GM12878 (cell line): ENCODE measurements at regions not wholly inside any gene's neighbourhood (a gene's known extent, or its start where the extent isn't known, plus 50 kb on each side); places are given as distances from the start of the nearest gene placed in this dataset.

Source experiments
- ATAC-seq: fragments of 200-7000 bp; cut with Tn5 transposase; 3 replicates; pipeline ENCODE4 v1.9.1; 2020; ENCODE audit warnings: mild to moderate bottlenecking, moderate library complexity
- BruUV-seq: library from RNA; stranded (reverse); fragments of 400-500 nt; replicated peaks from 2 replicates; lab custom pipeline; 2021; lab: Mats Ljungman, UMichigan
- CTCF ChIA-PET: fragments of 300-600 bp; sonication (Branson Sonifier 250); formaldehyde crosslinking; extraction: SDS; loops from one replicate; lab custom pipeline; 2021; ENCODE audit warnings: inconsistent platforms; lab: Yijun Ruan, JAX
- POLR2A ChIA-PET: fragments of 350-600 bp; formaldehyde crosslinking; extraction: SDS; loops from one replicate; lab custom pipeline; 2021; ENCODE audit warnings: inconsistent platforms; lab: Charles Lee
- RAD21 ChIA-PET: fragments of 300-600 bp; sonication (Branson Sonifier 250); formaldehyde crosslinking; loops from one replicate; lab custom pipeline; 2023; ENCODE audit warnings: antibody characterized with exemption; ENCODE audit not compliant: unreplicated experiment; lab: Charles Lee
- SMC1A ChIA-PET: fragments of 300-600 bp; sonication (Branson Sonifier 250); formaldehyde crosslinking; loops from one replicate; lab custom pipeline; 2023; ENCODE audit not compliant: unreplicated experiment, uncharacterized antibody; lab: Charles Lee
- DNase-seq: peaks from one replicate; pipeline ENCODE4 v3.0.0-alpha.2; 2011; ENCODE audit warnings: low read depth, low spot score
- FAIRE-seq: peaks from 3 replicates; lab custom pipeline; 2011; peaks lifted over from hg19 to GRCh38; lab: Jason Lieb, UNC
- H2AFZ ChIP-seq: 2 replicates; pipeline ENCODE4 v1.6.0; 2011; ENCODE audit warnings: low read depth, low read length, control low read depth; ENCODE audit not compliant: control insufficient read depth
- H3K27ac ChIP-seq: 2 replicates; pipeline ENCODE4 v1.5.1; 2011; ENCODE audit warnings: control low read depth; ENCODE audit not compliant: control insufficient read depth, insufficient read depth
- H3K27me3 ChIP-seq, 2 experiments: replicated peaks in 1 of 2; 2 replicates each; pipeline versions ENCODE4 v1.6.0 to v1.6.1; 2011; ENCODE audit warnings: low read length in 1 of 2; ENCODE audit not compliant: control insufficient read depth in 2 of 2, insufficient read depth in 2 of 2
- H3K36me3 ChIP-seq, 2 experiments: 2 replicates each; pipeline ENCODE4 v1.5.1; 2011; ENCODE audit warnings: low read length in 1 of 2; ENCODE audit not compliant: control insufficient read depth in 2 of 2, insufficient read depth in 2 of 2
- H3K4me1 ChIP-seq: 2 replicates; pipeline ENCODE4 v1.6.1; 2011; ENCODE audit warnings: mild to moderate bottlenecking, low read length, moderate library complexity, mixed read lengths; ENCODE audit not compliant: control insufficient read depth, insufficient read depth
- H3K4me2 ChIP-seq: 2 replicates; pipeline ENCODE4 v1.6.0; 2011; ENCODE audit warnings: control low read depth; ENCODE audit not compliant: control insufficient read depth, insufficient read depth
- H3K4me3 ChIP-seq: fragments of 200-600 bp; sonication (generic); 2 replicates; pipeline ENCODE4 v1.5.1; 2016
- H3K79me2 ChIP-seq: 2 replicates; pipeline ENCODE4 v1.6.0; 2011; ENCODE audit warnings: low read length; ENCODE audit not compliant: control insufficient read depth, insufficient read depth
- H3K9ac ChIP-seq: 2 replicates; pipeline ENCODE4 v1.8.0; 2011; ENCODE audit warnings: low read length, control low read depth, mixed read lengths; ENCODE audit not compliant: control insufficient read depth, insufficient read depth
- H3K9me3 ChIP-seq: replicated peaks from 3 replicates; pipeline ENCODE4 v1.5.1; 2011; ENCODE audit warnings: mild to moderate bottlenecking, low read length; ENCODE audit not compliant: control insufficient read depth, insufficient read depth
- H4K20me1 ChIP-seq: 2 replicates; pipeline ENCODE4 v1.6.0; 2011; ENCODE audit not compliant: control insufficient read depth, insufficient read depth
- BMI1 ChIP-seq: fragments of 450-650 bp; IDR thresholded peaks from 2 replicates; pipeline ENCODE4 v1.6.1; 2016; ENCODE audit warnings: mild to moderate bottlenecking, moderate library complexity, borderline replicate concordance
- FOS ChIP-seq: IDR thresholded peaks from 3 replicates; pipeline ENCODE4 v1.6.1; 2011; ENCODE audit warnings: borderline replicate concordance; ENCODE audit not compliant: insufficient read length; ENCODE audit errors: extremely low read depth
- HDAC6 ChIP-seq: fragments of 200-600 bp; sonication (generic); IDR thresholded peaks from one replicate; pipeline ENCODE4 v1.8.0; 2017; ENCODE audit warnings: antibody characterized with exemption; ENCODE audit not compliant: unreplicated experiment
- NFIC ChIP-seq: IDR thresholded peaks from 2 replicates; pipeline ENCODE4 v1.6.1; 2012; ENCODE audit warnings: low read depth, mild to moderate bottlenecking, inconsistent platforms, low read length, moderate library complexity
- NRF1 ChIP-seq: conservative IDR thresholded peaks from 2 replicates; pipeline ENCODE4 v1.6.1; 2011; ENCODE audit warnings: mild to moderate bottlenecking, low read depth, low read length, improper control_type of control experiment
- PBX3 ChIP-seq: IDR thresholded peaks from 2 replicates; pipeline ENCODE4 v1.6.1; 2011; ENCODE audit warnings: mild to moderate bottlenecking, low read depth, low read length, moderate library complexity; ENCODE audit not compliant: insufficient replicate concordance
- PML ChIP-seq: IDR thresholded peaks from 2 replicates; pipeline ENCODE4 v1.6.1; 2012; ENCODE audit warnings: low read length, inconsistent platforms
- RELA ChIP-seq: fragments of 450-650 bp; IDR thresholded peaks from 2 replicates; pipeline ENCODE4 v1.8.0; 2014; ENCODE audit warnings: borderline replicate concordance; ENCODE audit not compliant: partially characterized antibody
- SMAD1 ChIP-seq: fragments of 450-650 bp; IDR thresholded peaks from 2 replicates; pipeline ENCODE4 v1.6.1; 2018; ENCODE audit warnings: mild to moderate bottlenecking, low read depth; ENCODE audit not compliant: partially characterized antibody
- ZNF622 ChIP-seq: fragments of 450-650 bp; IDR thresholded peaks from 2 replicates; pipeline ENCODE4 v1.6.1; 2017; ENCODE audit warnings: mild to moderate bottlenecking, inconsistent platforms
- WGBS: methylation state at CpG from one replicate; pipeline ENCODE4 v1.1.6; 2016; ENCODE audit warnings: low lambda C conversion rate; ENCODE audit not compliant: insufficient replicate concordance, insufficient coverage; ENCODE audit errors: missing lambda C conversion rate; 5-methylcytosine and 5-hydroxymethylcytosine counted together
- in situ Hi-C: fragments of 300-500 bp; cut with MboI; formaldehyde crosslinking; loops from 9 replicates; pipeline ENCODE4 v1.14.3; 2018; ENCODE audit warnings: mixed read lengths
- intact Hi-C: fragments of 100-400 bp; cut with micrococcal nuclease; formaldehyde crosslinking; loops from one replicate; pipeline ENCODE4 v1.14.2; 2022; ENCODE audit not compliant: unreplicated experiment
- TF ChIP-seq, protein P1 (sequence below): fragments of 450-650 bp; IDR thresholded peaks from 2 replicates; pipeline ENCODE4 v1.6.1; 2017; ENCODE audit warnings: mild to moderate bottlenecking, moderate library complexity

DNA sequence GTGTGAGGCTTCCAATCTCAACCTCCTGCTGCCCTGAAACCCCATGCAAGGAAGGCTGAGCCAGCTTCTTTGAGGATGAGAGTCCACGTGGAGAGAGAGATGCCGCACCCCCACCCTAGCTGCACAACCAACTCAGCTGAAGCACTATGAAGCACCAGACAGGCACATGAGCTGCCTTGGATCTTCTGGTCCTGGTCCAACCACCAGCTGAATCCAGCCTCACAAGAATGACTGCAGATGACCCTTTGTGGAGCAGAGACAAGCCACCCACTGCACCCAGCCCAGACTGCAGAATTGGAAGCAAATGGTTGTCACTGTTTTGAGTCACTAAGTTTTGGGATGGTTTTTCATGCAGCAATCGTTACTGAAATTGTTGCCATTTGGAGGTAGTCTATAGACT is 149.6 kb upstream of the SYT13 start:
- in situ Hi-C loops = no loop called here

More for the DNA sequence above, 149.6 kb upstream of the SYT13 start:
- Histone ChIP-seq H3K9ac (no peak overlapping the region), H4K20me1 (no peaks in the 10 kb centered on the region), H3K79me2 (no peaks in the 10 kb centered on the region), H3K4me2 (no peak overlapping the region), H3K27ac (no peak overlapping the region), H3K27me3 (peaks cover 0 to 4% of the 10 kb centered on the region in 2 experiments; a peak in 2 of 4 replicates), H2AFZ (no peak overlapping the region), H3K4me3 (no peak overlapping the region), H3K9me3 (no peaks in the 10 kb centered on the region; the same call in 2 of the 3 replicates), H3K4me1 (no peaks in the 10 kb centered on the region), H3K36me3 (no peaks in the 10 kb centered on the region)
- FAIRE-seq = no peak
- no peak for ATAC-seq
- WGBS = 28% methylated on average over 3 of the region's 3 CpGs
- DNase-seq = no peak
- intact Hi-C loops = no loop called here
- ChIA-PET RAD21 (no interaction called here), CTCF (no interaction called here), POLR2A (no interaction called here), SMC1A (no interaction called here)
- TF ChIP-seq HDAC6 = no peak
- TF ChIP-seq PBX3 = no peak
- no peak for TF ChIP-seq SMAD1
- TF ChIP-seq, protein P1, sequence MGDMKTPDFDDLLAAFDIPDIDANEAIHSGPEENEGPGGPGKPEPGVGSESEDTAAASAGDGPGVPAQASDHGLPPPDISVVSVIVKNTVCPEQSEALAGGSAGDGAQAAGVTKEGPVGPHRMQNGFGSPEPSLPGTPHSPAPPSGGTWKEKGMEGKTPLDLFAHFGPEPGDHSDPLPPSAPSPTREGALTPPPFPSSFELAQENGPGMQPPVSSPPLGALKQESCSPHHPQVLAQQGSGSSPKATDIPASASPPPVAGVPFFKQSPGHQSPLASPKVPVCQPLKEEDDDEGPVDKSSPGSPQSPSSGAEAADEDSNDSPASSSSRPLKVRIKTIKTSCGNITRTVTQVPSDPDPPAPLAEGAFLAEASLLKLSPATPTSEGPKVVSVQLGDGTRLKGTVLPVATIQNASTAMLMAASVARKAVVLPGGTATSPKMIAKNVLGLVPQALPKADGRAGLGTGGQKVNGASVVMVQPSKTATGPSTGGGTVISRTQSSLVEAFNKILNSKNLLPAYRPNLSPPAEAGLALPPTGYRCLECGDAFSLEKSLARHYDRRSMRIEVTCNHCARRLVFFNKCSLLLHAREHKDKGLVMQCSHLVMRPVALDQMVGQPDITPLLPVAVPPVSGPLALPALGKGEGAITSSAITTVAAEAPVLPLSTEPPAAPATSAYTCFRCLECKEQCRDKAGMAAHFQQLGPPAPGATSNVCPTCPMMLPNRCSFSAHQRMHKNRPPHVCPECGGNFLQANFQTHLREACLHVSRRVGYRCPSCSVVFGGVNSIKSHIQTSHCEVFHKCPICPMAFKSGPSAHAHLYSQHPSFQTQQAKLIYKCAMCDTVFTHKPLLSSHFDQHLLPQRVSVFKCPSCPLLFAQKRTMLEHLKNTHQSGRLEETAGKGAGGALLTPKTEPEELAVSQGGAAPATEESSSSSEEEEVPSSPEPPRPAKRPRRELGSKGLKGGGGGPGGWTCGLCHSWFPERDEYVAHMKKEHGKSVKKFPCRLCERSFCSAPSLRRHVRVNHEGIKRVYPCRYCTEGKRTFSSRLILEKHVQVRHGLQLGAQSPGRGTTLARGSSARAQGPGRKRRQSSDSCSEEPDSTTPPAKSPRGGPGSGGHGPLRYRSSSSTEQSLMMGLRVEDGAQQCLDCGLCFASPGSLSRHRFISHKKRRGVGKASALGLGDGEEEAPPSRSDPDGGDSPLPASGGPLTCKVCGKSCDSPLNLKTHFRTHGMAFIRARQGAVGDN = no peak
- no peak for TF ChIP-seq RELA
- no peak for TF ChIP-seq NFIC
- no peak for TF ChIP-seq BMI1
- no peak for TF ChIP-seq ZNF622
- no peak for TF ChIP-seq NRF1
- TF ChIP-seq PML = no peak
- no peak for TF ChIP-seq FOS
- BruUV-seq = no TSS peak
